HG03439 (cell line): ENCODE measurements at regions not wholly inside any gene's neighbourhood (a gene's known extent, or its start where the extent isn't known, plus 50 kb on each side); places are given as distances from the start of the nearest gene placed in this dataset.

ENCODE experiments used
- ATAC-seq: cut with Tn5 transposase; IDR thresholded peaks from one replicate; pipeline ENCODE4 v1.9.1; 2021; ENCODE audit warnings: mild to moderate bottlenecking, moderate library complexity; ENCODE audit not compliant: unreplicated experiment

GRCh38 chr15:99507504-99508310 lies 58.1 kb upstream of the MEF2A start:
- ATAC-seq, result no peak

- no peak for ATAC-seq
Observed at GRCh38 chr15:99508311-99508645, 57.5 kb upstream of the MEF2A start.

- no peak for ATAC-seq
Observed at GRCh38 chr15:99508852-99509251, 56.9 kb upstream of the MEF2A start.

- ATAC-seq, result no peak
Observed at GRCh38 chr15:99509686-99510461, 55.9 kb upstream of the MEF2A start.

- ATAC-seq, result no peak
Observed at GRCh38 chr15:99511531-99511865, 54.3 kb upstream of the MEF2A start.

GRCh38 chr15:99511866-99512661 lies 53.7 kb upstream of the MEF2A start:
- ATAC-seq, result peak; percentile 70

- ATAC-seq, result no peak
Observed at GRCh38 chr15:99514306-99514705, 51.5 kb upstream of the MEF2A start.
